NCI-H146 treated with DMSO at 0.1 percent for 48 hours (cell line): ENCODE measurements at regions not wholly inside any gene's neighbourhood (a gene's known extent, or its start where the extent isn't known, plus 50 kb on each side); places are given as distances from the start of the nearest gene placed in this dataset.
A peak's percentile ranks its signal among the peaks of the same experiment; 100 is the strongest.

ENCODE experiments used
- DNase-seq: peaks from one replicate; lab custom pipeline; 2025; ENCODE audit not compliant: unreplicated experiment; lab: John Stamatoyannopoulos, UW

DNA sequence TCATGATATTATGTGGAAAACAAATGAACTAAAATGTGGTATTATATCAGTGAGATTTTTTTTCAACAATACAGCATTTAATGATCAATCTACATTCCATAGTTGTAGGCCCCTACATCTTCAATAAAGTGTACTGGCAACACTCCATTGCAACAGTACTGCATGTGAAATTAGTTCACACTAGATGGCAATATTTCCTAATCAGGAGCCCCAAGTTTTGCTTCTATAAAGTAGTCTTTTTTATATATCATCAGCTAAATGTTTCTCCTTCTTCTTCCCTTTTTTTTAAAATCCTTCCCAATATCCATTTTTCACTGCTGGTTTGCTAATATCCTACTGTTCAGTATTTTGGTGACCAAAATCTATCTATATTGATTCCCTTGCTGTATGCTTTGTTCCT, 528.3 kb upstream of the ATXN8OS start:
- DNase-seq: peak; percentile 14

DNA sequence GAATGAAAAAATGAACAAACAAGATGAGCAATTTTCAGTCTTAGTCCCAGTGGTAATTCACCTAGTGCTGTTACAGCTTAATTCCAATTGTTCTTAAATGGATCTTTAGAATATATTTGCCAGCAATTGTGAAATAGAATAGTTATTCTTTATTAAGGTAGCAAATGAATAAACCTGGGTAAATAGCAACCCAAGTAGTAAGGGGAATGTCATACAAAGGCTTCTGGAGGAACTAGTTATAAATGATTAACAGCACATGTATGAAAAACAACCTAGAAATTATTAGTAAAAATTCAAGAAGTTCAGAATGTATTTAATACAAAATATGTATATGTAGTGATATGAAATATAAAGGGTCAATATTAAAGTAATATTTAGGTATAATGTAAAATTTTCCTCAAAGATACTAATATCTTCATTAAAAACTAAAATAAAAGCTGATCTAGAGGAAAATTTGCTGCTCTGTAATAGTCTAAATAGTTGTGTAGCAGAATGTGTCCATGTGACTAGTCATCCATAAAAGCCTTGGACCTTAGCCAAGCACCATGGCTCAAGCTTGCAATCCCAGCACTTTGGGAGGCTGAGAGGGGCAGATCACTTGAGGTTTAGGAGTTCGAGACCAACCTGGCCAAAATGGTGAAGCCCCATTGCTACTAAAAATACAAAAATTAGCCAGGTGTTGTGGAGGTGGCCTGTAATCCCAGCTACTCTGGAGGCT, 535.9 kb upstream of the ATXN8OS start:
- DNase-seq: no peak

DNA sequence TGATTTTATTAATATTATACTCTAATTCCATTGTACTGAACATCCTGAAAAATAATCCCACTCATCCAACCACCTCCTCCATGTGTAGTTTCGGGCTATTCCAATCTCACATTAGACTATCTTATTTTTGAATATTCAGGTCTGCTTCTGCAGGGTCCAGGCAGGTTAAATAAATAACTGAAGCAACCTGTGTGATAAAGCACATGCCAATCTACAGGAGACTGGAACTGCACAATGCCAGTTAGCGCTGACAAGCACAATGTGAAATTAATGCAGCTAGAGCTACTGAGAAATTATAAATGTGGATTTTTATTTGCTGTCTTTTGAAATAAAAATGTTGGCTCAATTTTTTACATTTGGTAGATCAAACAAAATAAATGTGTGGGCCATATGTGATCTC, 540.1 kb upstream of the ATXN8OS start:
- DNase-seq: no peak

DNA sequence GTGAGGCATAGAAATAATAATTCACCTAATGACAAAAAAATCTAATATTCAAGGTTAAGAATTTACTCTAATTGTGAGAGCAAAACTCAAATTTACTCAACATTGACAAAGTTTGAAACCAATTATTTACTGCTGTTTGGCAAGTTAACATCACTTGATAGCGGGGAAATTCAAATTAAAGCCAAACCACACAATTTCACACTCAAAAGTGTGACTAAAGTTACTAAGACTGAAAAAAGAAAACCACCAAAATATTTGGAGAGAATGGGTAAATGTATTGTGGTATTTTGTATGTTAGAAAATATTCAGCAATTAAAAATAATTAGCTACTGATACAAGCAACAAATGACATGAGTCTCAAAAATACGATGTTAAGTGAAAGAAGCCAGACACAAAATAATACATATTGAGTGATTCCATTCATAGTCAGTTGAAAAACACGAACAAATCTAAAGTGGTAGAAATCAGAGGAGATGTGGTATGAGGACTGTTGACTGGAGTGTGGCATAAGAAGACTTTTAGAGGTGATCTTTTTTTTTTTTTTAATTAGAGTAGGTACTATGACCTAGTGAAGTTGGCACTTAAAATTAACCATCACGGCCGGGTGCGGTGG, 541.4 kb upstream of the ATXN8OS start:
- DNase-seq: no peak

DNA sequence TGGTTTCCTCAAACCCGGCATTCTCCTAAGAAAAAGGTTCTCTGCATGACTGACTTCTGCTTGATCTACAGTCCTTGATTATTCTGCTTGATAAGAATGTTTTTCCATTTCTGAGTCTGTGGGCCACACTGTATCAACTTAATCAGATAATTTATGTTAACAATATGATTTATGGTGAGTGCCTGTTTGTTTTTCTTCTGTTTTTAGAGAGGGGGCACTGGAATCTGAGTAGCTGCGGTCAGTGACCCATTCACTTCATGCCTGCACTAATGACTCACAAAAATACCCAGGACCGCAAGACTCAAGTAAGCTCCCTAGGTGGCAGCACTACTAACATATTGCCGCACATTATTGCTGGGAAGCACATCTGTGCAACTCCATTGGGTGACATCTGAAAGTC, 542.3 kb upstream of the ATXN8OS start:
- no peak for DNase-seq

DNA sequence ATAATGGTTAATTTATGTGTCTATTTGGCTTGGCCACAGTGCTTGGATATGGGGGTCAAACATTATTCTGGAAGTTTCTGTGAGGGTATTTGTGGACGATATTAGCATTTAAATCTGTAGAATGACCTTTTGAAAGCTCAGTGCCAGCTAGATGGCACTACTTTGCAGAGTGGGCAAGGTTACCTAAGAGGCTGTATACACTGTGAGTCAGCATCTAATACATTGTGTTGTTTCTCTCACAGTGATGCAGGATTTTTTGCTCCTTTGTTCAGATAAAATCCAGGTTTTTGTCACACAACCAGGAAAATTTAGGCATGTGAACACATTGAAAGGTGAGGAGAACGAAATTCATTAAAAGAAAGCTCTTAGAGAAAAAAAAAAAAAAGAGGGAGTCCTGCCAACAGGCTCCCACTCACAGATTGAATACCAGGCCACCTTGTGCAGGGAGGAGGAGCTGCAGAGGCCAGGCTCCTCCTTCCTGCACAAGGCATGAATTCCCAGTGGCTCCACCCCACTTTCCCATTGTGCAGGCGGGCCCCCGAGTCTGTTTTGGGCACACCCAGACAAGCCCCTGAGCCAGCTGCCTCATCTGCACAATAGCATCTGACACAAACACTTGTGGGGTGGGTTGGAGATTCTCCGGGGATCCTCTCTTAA, 551.0 kb upstream of the ATXN8OS start:
- DNase-seq: no peak

DNA sequence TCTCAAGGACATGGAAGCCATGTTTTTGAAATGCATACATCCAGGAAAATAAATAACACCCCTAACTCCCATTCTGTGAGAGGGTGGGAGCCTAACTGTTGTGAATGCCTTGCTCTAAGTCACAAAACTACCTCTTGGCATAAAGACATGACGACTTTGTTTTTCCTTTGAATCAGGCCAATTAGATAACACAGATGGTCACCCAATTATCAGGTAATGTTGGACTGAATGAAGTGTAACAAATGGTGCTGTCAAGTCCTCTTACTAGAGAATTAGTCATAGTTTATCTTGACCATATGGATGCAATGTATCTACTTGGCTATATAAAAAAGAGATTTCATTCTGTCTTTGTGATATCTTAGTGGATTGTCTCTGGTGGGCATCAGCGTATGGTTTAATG, 553.6 kb upstream of the ATXN8OS start:
- no peak for DNase-seq

DNA sequence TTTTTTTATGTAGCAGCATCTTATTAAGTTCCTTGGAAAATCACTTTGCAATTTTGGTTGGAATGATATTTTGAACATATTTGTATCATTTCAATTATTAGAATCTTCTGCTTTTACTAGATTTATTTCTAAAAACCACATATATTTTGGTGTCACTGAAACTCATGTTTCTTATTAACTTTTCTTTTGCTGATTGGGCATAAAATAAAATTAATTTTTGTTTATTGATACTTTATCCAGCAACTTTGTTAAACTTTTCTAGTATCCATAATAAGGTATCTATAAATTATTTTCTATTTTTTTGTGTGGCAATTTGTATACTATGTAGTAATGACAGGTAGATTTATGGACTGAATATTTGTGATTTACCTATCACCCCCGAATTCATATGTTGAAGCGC, 556.4 kb upstream of the ATXN8OS start:
- no peak for DNase-seq

DNA sequence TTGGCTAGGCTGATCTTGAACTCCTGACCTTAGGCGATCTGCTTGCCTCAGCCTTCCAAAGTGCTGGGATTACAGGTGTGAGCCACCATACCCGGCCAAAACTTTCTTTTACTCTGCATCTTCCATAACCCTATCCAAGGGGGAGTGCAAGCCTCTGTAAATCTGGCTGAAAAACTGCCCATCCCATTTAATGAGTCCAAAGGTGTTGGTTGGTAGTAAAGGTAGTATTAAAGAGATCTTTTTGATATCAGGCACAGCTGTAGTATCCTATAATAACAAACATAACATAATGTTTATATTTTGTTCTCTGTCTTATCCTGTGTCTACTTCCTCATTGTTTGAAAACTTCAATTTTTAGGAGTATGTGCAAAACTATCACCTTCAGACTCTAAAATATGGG, 559.8 kb upstream of the ATXN8OS start:
- no peak for DNase-seq

DNA sequence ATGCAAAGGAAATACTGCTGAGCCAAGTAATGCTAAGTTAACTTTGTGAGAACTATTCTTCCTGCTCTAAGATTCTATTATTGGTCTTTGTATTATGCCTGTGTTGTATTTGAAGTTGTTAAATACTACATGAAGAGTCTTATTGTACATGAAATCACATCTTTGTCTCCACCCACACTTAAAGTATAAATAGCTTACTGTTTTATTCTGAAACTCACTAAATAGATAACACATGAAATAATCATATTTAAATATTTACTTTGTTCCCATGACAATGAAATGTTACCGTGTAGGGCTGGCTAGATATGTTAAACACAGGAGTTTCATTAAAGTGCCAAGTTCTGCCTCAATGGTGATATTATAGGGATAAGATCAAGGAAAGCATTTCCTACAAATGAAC, 562.1 kb upstream of the ATXN8OS start:
- DNase-seq: no peak

DNA sequence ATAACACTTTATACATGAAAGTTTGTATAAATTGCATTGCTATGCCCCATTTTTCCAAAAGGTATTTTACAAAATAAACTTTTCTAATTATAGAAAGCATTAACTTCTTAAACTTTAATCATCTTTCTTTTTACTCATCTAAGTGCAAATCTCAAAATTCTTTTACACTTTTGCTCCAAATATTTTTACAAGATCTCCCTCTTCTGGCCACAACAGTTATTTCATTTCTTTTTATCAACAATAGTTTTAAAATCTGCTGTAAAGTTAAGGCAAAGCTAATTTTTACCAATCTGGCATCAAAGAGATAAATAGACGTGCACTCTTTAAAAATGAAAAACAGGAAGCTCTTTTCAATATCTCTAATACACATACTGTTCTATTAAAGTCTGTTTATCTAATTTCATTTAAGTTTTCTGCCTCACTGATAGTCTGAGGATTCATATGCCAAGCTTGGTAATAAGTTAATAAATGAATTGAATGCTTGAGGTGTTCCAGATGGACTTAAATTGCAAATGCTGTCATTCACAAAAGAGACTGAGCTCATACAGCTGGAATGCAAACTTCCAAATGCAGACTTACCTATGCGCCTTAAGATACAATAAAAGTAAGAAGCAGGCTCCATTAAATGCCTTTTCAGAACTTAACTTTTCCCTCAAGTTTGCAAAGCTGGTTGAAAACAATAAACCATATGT, 583.0 kb upstream of the ATXN8OS start:
- DNase-seq: no peak

DNA sequence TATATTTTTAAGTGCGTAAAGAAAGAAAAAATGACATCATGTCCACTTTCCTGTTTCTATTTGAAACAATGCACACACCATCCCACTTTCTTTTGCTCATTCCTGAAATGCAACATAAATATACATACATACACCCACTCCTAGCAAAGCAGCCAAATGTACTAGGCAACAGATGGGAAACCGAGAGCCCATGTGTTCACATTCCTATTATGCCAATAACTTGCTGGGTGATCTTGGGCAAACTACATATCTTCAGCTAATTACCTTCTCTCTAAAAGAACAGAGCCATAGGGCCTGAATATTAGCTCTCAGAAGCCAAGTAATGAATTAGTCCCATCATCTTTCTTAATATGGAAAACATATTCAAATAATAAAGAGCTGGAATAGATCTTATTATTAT, 610.6 kb upstream of the ATXN8OS start:
- no peak for DNase-seq

DNA sequence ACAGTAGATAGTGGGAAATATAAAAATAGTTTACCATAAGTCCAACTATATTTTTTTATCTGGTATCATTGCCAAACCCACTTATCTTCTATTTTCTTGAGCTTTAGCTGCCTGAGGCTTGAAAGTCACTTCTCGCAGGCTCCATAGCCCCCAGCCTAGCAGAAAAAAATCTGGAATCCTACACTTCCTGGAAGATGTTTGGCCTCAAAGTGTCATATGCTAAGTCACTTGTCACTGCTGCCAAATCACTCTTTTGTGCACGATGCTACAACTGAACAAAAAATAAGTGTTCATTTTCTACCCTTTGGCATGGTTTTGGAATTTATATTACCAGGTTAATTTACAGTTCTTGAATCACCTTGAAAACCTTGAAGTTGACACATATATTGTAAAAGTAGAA, 612.5 kb upstream of the ATXN8OS start:
- DNase-seq: no peak

DNA sequence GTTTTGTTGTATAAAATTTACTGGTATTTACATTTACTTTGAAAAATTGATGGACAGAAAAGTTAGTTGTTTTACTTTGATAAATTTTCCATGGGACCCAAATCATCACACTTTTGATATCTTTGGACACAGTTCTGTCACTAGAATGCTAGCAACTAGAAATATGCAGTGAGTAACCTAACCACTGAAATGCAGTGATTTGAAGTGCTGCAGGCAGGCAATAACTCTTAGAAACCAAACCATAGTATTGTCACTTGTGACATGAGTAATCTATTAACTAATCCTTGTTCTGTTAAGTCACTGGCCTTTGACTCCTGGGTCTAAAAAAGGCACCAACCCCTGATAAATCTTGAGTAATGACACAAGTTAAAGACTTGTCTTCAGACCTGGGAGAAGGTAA, 620.0 kb upstream of the ATXN8OS start:
- no peak for DNase-seq

DNA sequence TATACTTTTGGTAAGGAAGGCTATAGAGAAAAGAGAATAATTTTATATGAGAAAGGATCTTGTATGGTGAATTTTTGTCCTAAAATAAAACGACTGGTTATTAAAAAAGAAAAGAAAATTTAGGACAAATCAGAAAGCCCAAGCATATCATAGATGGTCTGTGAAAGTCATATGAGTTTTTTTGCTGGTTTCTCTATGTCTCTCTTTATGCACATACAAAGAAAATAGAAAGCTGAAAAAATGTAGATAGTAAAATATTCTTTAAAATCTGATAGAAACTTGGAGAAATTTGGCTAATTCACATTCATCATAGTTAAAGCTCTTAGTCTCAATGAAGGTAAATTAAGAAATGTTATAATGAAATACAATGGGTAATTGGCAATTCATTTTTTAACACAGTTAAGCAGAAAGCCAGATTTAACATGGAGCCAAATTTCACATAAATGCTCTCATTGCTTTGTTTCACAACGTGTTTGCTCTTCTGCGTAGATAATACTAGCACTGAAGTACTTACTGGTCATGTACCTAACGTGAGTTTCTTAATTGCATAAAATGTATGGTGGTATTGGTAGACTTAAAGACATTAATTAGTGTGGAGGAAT, 621.5 kb upstream of the ATXN8OS start:
- DNase-seq: no peak

DNA sequence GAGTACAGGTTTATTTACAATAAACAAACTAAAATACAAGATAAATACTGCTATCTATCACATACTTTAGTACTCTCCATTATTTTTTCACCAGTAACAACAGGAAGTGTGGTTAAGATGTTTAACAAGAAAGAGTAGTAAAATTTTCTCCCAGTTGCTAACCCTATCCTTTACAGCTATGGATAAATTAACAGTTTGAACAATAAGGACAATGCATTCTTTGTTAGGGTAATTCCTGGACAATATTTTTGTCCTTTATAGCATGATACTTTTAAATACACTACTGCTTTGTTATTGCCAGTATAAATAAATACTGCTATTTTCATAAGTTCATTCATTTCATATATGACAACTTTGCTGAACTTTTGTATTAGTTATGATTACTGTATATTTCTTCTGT, 630.2 kb upstream of the ATXN8OS start:
- DNase-seq: no peak

DNA sequence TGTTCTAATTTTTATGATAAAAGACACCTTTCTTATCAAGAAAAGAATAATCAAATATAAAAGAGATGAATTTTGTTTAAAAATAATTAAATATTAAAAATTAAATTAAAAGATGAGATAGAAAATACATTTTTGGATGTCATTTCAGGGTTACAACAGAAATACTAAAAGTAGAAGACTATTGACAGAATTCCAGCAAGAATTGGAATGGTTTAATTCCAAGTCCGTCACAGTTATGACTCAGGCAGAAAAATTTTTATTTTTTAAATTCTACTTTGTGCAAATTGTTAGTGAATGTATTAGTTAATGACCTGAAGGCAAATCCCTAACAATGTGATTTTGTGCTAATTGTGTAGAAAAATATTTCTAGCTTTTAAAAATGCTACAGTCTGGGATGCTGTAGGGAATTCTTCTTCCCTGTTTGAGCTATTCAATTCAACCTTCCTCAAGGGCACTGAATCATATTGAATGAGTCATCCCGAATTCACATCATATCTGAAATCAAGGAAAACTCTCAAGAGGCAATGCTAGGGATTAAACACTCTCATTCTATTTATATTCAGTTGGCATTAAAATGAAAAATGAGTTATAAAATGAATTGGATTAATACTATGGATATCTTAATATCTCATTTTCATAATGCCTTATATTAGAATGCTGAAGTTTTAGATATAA, 633.5 kb upstream of the ATXN8OS start:
- DNase-seq: no peak

DNA sequence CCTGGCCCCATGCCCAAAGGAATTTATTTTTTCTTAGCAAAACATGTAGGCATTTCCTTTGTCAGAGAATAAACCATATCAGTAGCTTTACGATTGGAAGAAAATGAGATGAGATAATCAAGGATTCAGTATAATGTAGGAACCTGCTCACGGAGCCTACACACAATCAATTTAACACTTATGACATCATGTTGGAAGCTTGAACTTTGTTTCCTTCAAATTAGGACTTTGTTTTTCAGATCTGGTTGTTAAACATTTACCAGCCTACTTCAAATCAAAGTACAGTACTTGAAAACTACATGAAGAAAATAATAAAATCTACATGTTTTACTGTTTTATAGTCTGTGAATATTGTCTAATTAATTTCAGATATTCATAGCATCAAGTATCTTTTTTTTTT, 639.0 kb upstream of the ATXN8OS start:
- no peak for DNase-seq

DNA sequence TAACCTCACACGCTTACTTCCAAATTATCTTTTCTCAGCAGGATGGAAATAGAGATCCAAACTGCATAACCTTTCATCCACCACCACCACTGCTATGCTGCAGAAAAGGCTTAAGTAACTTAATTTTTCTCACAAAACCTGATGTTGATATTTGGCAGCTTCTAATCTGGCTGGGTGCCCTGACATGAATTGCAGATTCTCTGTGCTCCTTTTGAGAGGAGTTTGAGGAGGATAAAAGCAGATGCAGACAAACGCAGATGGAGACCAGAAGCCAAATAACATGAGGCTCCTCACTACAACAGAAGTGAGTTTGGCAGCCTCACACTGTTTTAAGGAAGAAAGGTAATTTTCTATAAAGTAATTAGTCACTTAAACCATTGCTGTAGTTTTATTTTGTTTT, 646.2 kb upstream of the ATXN8OS start:
- DNase-seq: no peak

DNA sequence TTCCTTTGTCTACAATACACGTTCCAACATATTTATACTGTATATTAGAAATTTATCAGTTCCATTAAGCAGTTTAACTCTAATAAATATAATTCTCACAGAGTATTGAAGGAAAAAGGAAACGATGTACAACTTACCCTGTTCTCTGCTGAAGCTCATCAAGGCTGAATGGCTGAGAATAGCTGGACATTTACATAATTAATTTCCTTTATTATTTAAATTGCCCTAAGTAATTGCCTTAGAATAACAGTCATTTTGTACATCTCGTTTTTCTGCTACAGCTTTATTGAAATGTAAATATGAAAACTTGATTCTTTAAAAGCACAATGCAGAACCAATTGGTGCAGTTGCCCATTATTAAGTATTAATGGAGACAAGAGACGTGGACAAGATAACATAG, 648.3 kb upstream of the ATXN8OS start:
- no peak for DNase-seq

DNA sequence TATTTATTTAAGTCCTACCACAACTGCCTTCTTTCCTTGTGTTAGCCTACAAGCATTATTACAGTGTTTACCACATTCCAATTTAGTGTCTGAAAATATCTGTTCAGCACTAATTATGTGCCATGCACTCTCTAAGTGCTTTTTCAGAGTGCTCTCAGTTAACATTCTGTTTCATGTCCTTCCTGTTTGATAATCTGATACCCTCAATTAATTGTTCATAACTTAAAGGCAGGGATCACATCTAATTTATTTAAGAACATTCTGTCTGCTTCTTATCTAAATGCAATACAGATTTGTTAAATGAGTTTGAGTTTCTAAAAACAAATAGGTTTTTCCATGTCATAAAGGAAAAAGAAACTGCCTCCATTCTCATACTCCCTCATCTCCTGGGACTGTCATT, 649.6 kb upstream of the ATXN8OS start:
- no peak for DNase-seq
